ENCODE measurements at regions not wholly inside any gene's neighbourhood (a gene's known extent, or its start where the extent isn't known, plus 50 kb on each side); places are given as distances from the start of the nearest gene placed in this dataset.
A peak's percentile ranks its signal among the peaks of the same experiment; 100 is the strongest.

- intact Hi-C loops (cut with DNase I) = no loop called here
Observed at GRCh38 chr22:49026494-49027367, 800.9 kb downstream of the BRD1 start.

DNA sequence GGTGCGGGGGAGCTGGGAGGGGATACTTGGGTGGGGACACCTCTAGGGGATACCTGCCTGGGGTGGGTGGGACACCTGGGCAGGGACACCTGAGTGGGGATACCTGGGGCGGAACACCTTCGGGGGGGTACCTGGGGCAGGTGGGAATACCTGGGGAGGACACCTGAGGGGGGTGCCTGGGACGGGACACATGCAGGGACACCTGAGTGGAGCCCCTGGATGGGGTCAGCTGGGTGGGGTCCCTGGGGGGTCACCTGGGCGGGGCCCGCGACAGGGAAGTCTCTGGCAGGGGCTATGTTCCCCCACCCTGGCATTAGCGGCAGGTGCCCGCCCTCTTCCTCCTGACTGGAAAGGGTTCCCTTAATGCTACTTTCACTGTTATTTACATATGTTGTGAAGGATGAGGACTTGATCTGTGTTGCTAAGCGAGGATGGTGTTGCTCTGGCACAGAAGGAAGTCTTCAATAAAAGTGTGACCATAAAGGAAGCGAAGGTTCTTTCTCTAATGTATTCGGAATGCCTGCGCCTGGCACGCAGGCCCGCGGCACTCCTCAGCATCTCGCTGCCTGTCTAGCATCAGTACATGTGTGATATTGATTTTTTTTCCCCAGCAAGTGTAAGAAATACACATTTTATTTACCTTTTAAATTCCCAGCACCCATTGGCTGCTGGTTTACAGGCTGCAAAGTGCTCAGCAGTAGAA lies 801.7 kb downstream of the BRD1 start:
- intact Hi-C loops (cut with DNase I) = no loop called here
- DNase-seq = peak; percentile 55
- no peaks in the 10 kb centered on the region for H3K4me1 ChIP-seq
- H3K36me3 ChIP-seq = no peaks in the 10 kb centered on the region
- TF ChIP-seq POLR2A (IDR thresholded peaks at IDR 0.05) (no peak), EP300 (IDR thresholded peaks at IDR 0.05) (no peak), POLR2AphosphoS5 (IDR thresholded peaks at IDR 0.05) (no peak), CTCF (IDR thresholded peaks at IDR 0.05) (no peak)
- H3K4me3 ChIP-seq = no peak overlapping the region
- H3K27ac ChIP-seq = no peak overlapping the region
- peaks cover 0 to 40% (median 10%) of the 10 kb centered on the region in 3 donors for H3K27me3 ChIP-seq
- WGBS, 2 donors = 79 to 89% methylated on average over 17 of the region's 17 CpGs
- H3K9me3 ChIP-seq = no peaks in the 10 kb centered on the region

More at GRCh38 chr22:49026494-49027367, 800.9 kb downstream of the BRD1 start:
- H3K4me1 ChIP-seq = no peaks in the 10 kb centered on the region
- H3K27me3 ChIP-seq = peaks cover 0 to 40% (median 10%) of the 10 kb centered on the region in 3 donors
- H3K36me3 ChIP-seq = no peaks in the 10 kb centered on the region
- no peak overlapping the region for H3K4me3 ChIP-seq
- TF ChIP-seq CTCF (IDR thresholded peaks at IDR 0.05) = no peak
- TF ChIP-seq POLR2AphosphoS5 (IDR thresholded peaks at IDR 0.05) = no peak
- TF ChIP-seq EP300 (IDR thresholded peaks at IDR 0.05) = no peak
- DNase-seq = no peak
- no peaks in the 10 kb centered on the region for H3K9me3 ChIP-seq
- H3K27ac ChIP-seq = no peak overlapping the region
- WGBS, 2 donors = 54 to 66% methylated on average over 12 of the region's 12 CpGs

GRCh38 chr22:49024775-49025440 lies 802.8 kb downstream of the BRD1 start:
- H3K9me3 ChIP-seq = no peaks in the 10 kb centered on the region
- no peak overlapping the region for H3K27ac ChIP-seq
- peaks cover 0 to 36% (median 10%) of the 10 kb centered on the region in 3 donors for H3K27me3 ChIP-seq
- H3K4me1 ChIP-seq = no peaks in the 10 kb centered on the region
- TF ChIP-seq EP300 (IDR thresholded peaks at IDR 0.05) = no peak
- no peak for TF ChIP-seq POLR2AphosphoS5 (IDR thresholded peaks at IDR 0.05)
- TF ChIP-seq POLR2A (IDR thresholded peaks at IDR 0.05) = no peak
- no peak for TF ChIP-seq CTCF (IDR thresholded peaks at IDR 0.05)
- H3K4me3 ChIP-seq = no peak overlapping the region
- 70 to 76% methylated on average over 17 of the region's 17 CpGs for WGBS, 2 donors
- no peaks in the 10 kb centered on the region for H3K36me3 ChIP-seq
- intact Hi-C loops (cut with DNase I) = no loop called here
- peak; percentile 52 for DNase-seq

DNA sequence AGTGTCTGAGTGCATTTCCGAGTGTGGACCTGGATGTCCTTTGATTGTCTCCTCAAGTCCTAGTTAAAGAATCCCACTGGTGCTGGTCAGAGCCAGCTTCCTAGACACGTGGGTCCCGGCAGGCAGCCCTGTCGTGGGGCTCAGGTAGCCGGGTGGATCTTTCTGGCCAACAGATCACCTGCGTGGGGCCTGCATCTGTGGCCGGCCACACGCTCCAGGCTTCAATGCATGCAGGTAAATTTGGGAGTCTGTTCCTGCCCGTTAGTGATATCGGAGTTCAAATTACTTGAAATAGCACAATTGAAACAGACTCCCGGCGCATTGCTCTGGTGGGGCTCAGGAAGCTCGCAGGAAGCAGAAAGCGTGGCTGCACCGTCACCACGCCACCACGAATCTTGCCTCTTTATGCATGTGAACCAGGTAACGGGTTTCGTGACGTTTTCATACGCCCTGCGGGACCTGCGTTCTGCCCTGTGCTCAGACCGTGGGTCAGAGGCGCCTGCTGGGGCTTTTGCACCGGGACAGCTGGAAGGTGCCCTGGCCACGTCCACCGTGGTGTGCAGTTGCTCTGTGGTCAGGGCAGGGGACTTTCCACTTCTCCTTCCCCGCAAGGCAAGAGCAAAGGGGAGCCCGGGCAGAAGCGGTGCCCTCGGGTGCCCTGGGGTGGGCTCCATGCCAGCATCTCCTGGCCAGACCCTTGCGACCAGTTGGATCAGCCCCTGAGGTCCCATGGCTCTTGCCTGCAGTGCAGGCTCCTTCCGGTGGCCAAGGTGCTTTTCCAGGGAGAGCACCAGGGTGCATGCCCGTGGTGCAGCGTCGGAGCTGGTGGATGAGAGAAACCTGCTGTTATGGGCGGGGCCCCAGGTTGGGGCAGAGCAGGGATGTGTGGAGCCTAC lies 803.5 kb downstream of the BRD1 start:
- H3K36me3 ChIP-seq = no peaks in the 10 kb centered on the region
- 78 to 82% methylated on average over 38 of the region's 38 CpGs for WGBS, 2 donors
- peak; percentile 47 for DNase-seq
- intact Hi-C loops (cut with DNase I) = no loop called here
- H3K27ac ChIP-seq = no peak overlapping the region
- TF ChIP-seq CTCF (IDR thresholded peaks at IDR 0.05) = no peak
- TF ChIP-seq EP300 (IDR thresholded peaks at IDR 0.05) = no peak
- no peak for TF ChIP-seq POLR2A (IDR thresholded peaks at IDR 0.05)
- no peak for TF ChIP-seq POLR2AphosphoS5 (IDR thresholded peaks at IDR 0.05)
- H3K4me3 ChIP-seq = no peak overlapping the region
- no peaks in the 10 kb centered on the region for H3K4me1 ChIP-seq
- peaks cover 0 to 36% (median 10%) of the 10 kb centered on the region in 3 donors for H3K27me3 ChIP-seq
- no peaks in the 10 kb centered on the region for H3K9me3 ChIP-seq
